H9 (cell line): ENCODE measurements at regions not wholly inside any gene's neighbourhood (a gene's known extent, or its start where the extent isn't known, plus 50 kb on each side); places are given as distances from the start of the nearest gene placed in this dataset.

Experiments used
- DNase-seq: peaks from one replicate; pipeline ENCODE4 v3.0.0-alpha.2; 2017
- H2AFZ ChIP-seq: one replicate; pipeline ENCODE4 v1.6.1; 2013; ENCODE audit warnings: mild to moderate bottlenecking, low read length, control low read depth, moderate library complexity
- H2AK5ac ChIP-seq: 2 replicates; pipeline ENCODE4 v1.6.1; 2013; ENCODE audit warnings: low read length, control low read depth, mixed read lengths; ENCODE audit not compliant: insufficient read length
- H2BK120ac ChIP-seq: one replicate; pipeline ENCODE4 v1.6.1; 2013; ENCODE audit warnings: low read depth, mild to moderate bottlenecking, low read length, control low read depth, inconsistent platforms; ENCODE audit not compliant: poor library complexity, severe bottlenecking
- H2BK12ac ChIP-seq: 2 replicates; pipeline ENCODE4 v1.6.1; 2013; ENCODE audit warnings: low read length, control low read depth, mixed read lengths, low read depth; ENCODE audit not compliant: insufficient read length
- H2BK15ac ChIP-seq: 2 replicates; pipeline ENCODE4 v1.6.1; 2013; ENCODE audit warnings: low read depth, low read length, control low read depth
- H2BK20ac ChIP-seq: one replicate; pipeline ENCODE4 v1.6.1; 2013; ENCODE audit warnings: low read depth, mild to moderate bottlenecking, low read length, control low read depth, inconsistent platforms; ENCODE audit not compliant: poor library complexity, severe bottlenecking
- H2BK5ac ChIP-seq: 2 replicates; pipeline ENCODE4 v1.6.1; 2013; ENCODE audit warnings: low read length, control low read depth, mixed read lengths; ENCODE audit not compliant: insufficient read length
- H3K14ac ChIP-seq: 2 replicates; pipeline ENCODE4 v1.6.1; 2013; ENCODE audit warnings: low read length, control low read depth; ENCODE audit not compliant: insufficient read depth
- H3K18ac ChIP-seq: 2 replicates; pipeline ENCODE4 v1.6.1; 2013; ENCODE audit warnings: low read depth, mild to moderate bottlenecking, mixed read lengths, low read length, control low read depth; ENCODE audit not compliant: insufficient read length
- H3K23ac ChIP-seq: 2 replicates; pipeline ENCODE4 v1.6.1; 2013; ENCODE audit warnings: low read length, control low read depth, mixed read lengths, low read depth; ENCODE audit not compliant: insufficient read length
- H3K23me2 ChIP-seq: 2 replicates; pipeline ENCODE4 v1.6.1; 2013; ENCODE audit warnings: low read depth, mild to moderate bottlenecking, mixed read lengths, low read length, control low read depth; ENCODE audit not compliant: insufficient read length, poor library complexity, severe bottlenecking
- H3K27ac ChIP-seq: 2 replicates; pipeline ENCODE4 v1.5.1; 2013; ENCODE audit warnings: low read length, control low read depth, mixed read lengths, low read depth; ENCODE audit not compliant: insufficient read length
- H3K27me3 ChIP-seq: 2 replicates; pipeline ENCODE4 v1.6.1; 2013; ENCODE audit warnings: low read length, control low read depth, inconsistent platforms; ENCODE audit not compliant: insufficient read depth
- H3K4ac ChIP-seq: 2 replicates; pipeline ENCODE4 v1.6.1; 2013; ENCODE audit warnings: low read depth, mild to moderate bottlenecking, control low read depth, inconsistent platforms, low read length, moderate library complexity
- H3K4me1 ChIP-seq: 2 replicates; pipeline ENCODE4 v1.6.1; 2013; ENCODE audit warnings: low read length, control low read depth, inconsistent platforms; ENCODE audit not compliant: insufficient read depth
- H3K4me2 ChIP-seq: 2 replicates; pipeline ENCODE4 v1.6.1; 2013; ENCODE audit warnings: low read length, control low read depth, mixed read lengths; ENCODE audit not compliant: insufficient read length, insufficient read depth
- H3K56ac ChIP-seq: 2 replicates; pipeline ENCODE4 v1.6.1; 2013; ENCODE audit warnings: low read depth, mild to moderate bottlenecking, mixed read lengths, low read length, control low read depth; ENCODE audit not compliant: insufficient read length
- H3K79me1 ChIP-seq: 2 replicates; pipeline ENCODE4 v1.6.1; 2013; ENCODE audit warnings: low read depth, mild to moderate bottlenecking, moderate library complexity, low read length, control low read depth, inconsistent platforms; ENCODE audit not compliant: insufficient read depth, poor library complexity, severe bottlenecking
- H3K79me2 ChIP-seq: 2 replicates; pipeline ENCODE4 v1.6.1; 2013; ENCODE audit warnings: low read length, control low read depth, inconsistent platforms; ENCODE audit not compliant: insufficient read depth
- H3K9ac ChIP-seq: 2 replicates; pipeline ENCODE4 v1.6.1; 2013; ENCODE audit warnings: low read length, control low read depth, mixed read lengths; ENCODE audit not compliant: insufficient read length; ENCODE audit errors: extremely low read depth
- H3K9me3 ChIP-seq: one replicate; pipeline ENCODE4 v1.6.1; 2013; ENCODE audit warnings: low read depth, low read length, inconsistent platforms; ENCODE audit not compliant: control insufficient read depth
- H3T11ph ChIP-seq: one replicate; pipeline ENCODE4 v1.6.1; 2013; ENCODE audit warnings: mild to moderate bottlenecking, low read length, control low read depth, inconsistent platforms
- H4K20me1 ChIP-seq: one replicate; pipeline ENCODE4 v1.6.1; 2013; ENCODE audit not compliant: control insufficient read depth, insufficient read length, insufficient read depth
- H4K5ac ChIP-seq: 2 replicates; pipeline ENCODE4 v1.6.1; 2013; ENCODE audit warnings: low read depth, mild to moderate bottlenecking, mixed read lengths, low read length, control low read depth; ENCODE audit not compliant: insufficient read length
- H4K8ac ChIP-seq: replicated peaks from 2 replicates; pipeline ENCODE4 v1.6.1; 2013; ENCODE audit warnings: low read length, control low read depth, mixed read lengths, low read depth; ENCODE audit not compliant: insufficient read length
- H4K91ac ChIP-seq: 2 replicates; pipeline ENCODE4 v1.6.1; 2013; ENCODE audit warnings: low read depth, mild to moderate bottlenecking, moderate library complexity, mixed read lengths, low read length, control low read depth; ENCODE audit not compliant: insufficient read length
- H3K27ac Mint-ChIP-seq, 3 experiments: 2 replicates in 2 of 3; 3 replicates in 1 of 3; pipeline ENCODE4 v1.8.0; 2020 to 2021; ENCODE audit warnings: mixed read lengths in 3 of 3, mild to moderate bottlenecking in 1 of 3, moderate library complexity in 1 of 3
- H3K27me3 Mint-ChIP-seq: 2 replicates; pipeline ENCODE4 v1.8.0; 2021; ENCODE audit warnings: low read depth, mild to moderate bottlenecking, moderate library complexity, mixed read lengths
- H3K36me3 Mint-ChIP-seq, 3 experiments: 2 replicates in 2 of 3; 3 replicates in 1 of 3; pipeline ENCODE4 v1.8.0; 2020 to 2021; ENCODE audit warnings: low read depth in 3 of 3, mixed read lengths in 3 of 3; ENCODE audit not compliant: insufficient read depth in 1 of 3
- H3K4me1 Mint-ChIP-seq, 2 experiments: 2 replicates each; pipeline ENCODE4 v1.8.0; 2020; ENCODE audit warnings: mixed read lengths in 2 of 2
- H3K4me3 Mint-ChIP-seq, 2 experiments: 2 replicates in 1 of 2; 3 replicates in 1 of 2; pipeline ENCODE4 v1.8.0; 2020 to 2021; ENCODE audit warnings: mild to moderate bottlenecking in 2 of 2, mixed read lengths in 2 of 2, moderate library complexity in 1 of 2
- H3K9me3 Mint-ChIP-seq, 2 experiments: 2 replicates in 1 of 2; 3 replicates in 1 of 2; pipeline ENCODE4 v1.8.0; 2020; ENCODE audit warnings: mild to moderate bottlenecking in 2 of 2, mixed read lengths in 2 of 2, moderate library complexity in 1 of 2
- WGBS: extraction: QIAGEN DNeasy Blood & Tissue Kit; methylation state at CpG from one replicate; pipeline ENCODE4 v1.1.7; 2013; ENCODE audit warnings: missing lambda C conversion rate, low lambda C conversion rate, mixed read lengths; ENCODE audit not compliant: insufficient read length; ENCODE audit errors: extremely low coverage; 5-methylcytosine and 5-hydroxymethylcytosine counted together
- TF ChIP-seq, protein P1 (sequence below): fragments of 200-600 bp; sonication (generic); conservative IDR thresholded peaks from 3 replicates; pipeline ENCODE4 v1.8.0; 2021; ENCODE audit warnings: antibody characterized with exemption, mild to moderate bottlenecking

DNA sequence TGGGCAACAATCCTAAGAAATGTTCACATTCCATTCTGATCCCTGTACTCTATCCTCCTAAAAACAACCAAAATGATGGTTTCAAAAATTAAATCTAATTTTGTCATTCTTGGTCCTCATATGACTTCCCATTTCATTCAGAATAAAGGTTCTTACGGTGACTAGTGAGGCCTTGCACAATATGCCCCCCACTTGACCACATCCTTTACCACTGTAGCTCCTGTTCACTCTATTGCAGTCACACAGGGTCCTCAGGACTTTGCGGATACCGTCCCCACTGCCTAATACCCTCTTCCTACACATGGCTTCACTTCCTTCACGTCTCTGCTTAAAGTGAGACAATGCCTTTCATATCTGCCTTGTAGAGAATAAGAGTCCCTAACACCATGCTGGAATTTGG, 1058.7 kb upstream of the KLHL29 start:
- no peak overlapping the region for H3K18ac ChIP-seq

More for the DNA sequence above, 1058.7 kb upstream of the KLHL29 start:
- Histone ChIP-seq H4K20me1 (no peaks in the 10 kb centered on the region), H2BK12ac (no peak overlapping the region), H4K5ac (no peak overlapping the region), H3K4me1 (no peaks in the 10 kb centered on the region), H3K27ac (no peak overlapping the region), H2AFZ (no peak overlapping the region), H3K23ac (no peak overlapping the region), H3K79me2 (no peaks in the 10 kb centered on the region), H3K4ac (no peak overlapping the region), H4K8ac (no peak overlapping the region), H2BK5ac (no peak overlapping the region), H4K91ac (no peak overlapping the region), H3T11ph (no peak overlapping the region), H2BK15ac (no peak overlapping the region), H3K9ac (no peak overlapping the region), H3K23me2 (no peaks in the 10 kb centered on the region), H2BK120ac (no peak overlapping the region), H2BK20ac (no peak overlapping the region), H3K9me3 (no peaks in the 10 kb centered on the region), H3K79me1 (no peaks in the 10 kb centered on the region), H3K4me2 (no peak overlapping the region), H3K56ac (no peak overlapping the region), H3K14ac (no peak overlapping the region), H3K27me3 (no peaks in the 10 kb centered on the region), H2AK5ac (no peak overlapping the region)
- peaks cover 0 to 11% (median 1%) of the 10 kb centered on the region in 3 experiments; a peak in 4 of 7 replicates for H3K36me3 Mint-ChIP-seq
- no peak overlapping the region for H3K4me3 Mint-ChIP-seq
- TF ChIP-seq, protein P1, sequence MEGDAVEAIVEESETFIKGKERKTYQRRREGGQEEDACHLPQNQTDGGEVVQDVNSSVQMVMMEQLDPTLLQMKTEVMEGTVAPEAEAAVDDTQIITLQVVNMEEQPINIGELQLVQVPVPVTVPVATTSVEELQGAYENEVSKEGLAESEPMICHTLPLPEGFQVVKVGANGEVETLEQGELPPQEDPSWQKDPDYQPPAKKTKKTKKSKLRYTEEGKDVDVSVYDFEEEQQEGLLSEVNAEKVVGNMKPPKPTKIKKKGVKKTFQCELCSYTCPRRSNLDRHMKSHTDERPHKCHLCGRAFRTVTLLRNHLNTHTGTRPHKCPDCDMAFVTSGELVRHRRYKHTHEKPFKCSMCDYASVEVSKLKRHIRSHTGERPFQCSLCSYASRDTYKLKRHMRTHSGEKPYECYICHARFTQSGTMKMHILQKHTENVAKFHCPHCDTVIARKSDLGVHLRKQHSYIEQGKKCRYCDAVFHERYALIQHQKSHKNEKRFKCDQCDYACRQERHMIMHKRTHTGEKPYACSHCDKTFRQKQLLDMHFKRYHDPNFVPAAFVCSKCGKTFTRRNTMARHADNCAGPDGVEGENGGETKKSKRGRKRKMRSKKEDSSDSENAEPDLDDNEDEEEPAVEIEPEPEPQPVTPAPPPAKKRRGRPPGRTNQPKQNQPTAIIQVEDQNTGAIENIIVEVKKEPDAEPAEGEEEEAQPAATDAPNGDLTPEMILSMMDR: no peak
- no peak overlapping the region for H3K27ac Mint-ChIP-seq
- peaks cover 4 to 5% of the 10 kb centered on the region in 2 experiments; a peak in 3 of 5 replicates for H3K9me3 Mint-ChIP-seq
- WGBS: no CpG with 5 or more reads among the region's 4 CpGs
- H3K4me1 Mint-ChIP-seq: peaks cover 4 to 5% of the 10 kb centered on the region in 2 experiments
- H3K27me3 Mint-ChIP-seq: no peaks in the 10 kb centered on the region
- no peak for DNase-seq
